ENCODE measurements at regions not wholly inside any gene's neighbourhood (a gene's known extent, or its start where the extent isn't known, plus 50 kb on each side); places are given as distances from the start of the nearest gene placed in this dataset.

GRCh38 chr1:219010720-219011119 is 163.0 kb upstream of the LYPLAL1 start:
- DNase-seq = no peak

- peak; percentile 96 for DNase-seq
Measured at GRCh38 chr1:219020386-219020785, 153.3 kb upstream of the LYPLAL1 start.

- no peak for DNase-seq
Measured at GRCh38 chr1:219020846-219021245, 152.8 kb upstream of the LYPLAL1 start.

GRCh38 chr1:219027146-219027673 is 146.5 kb upstream of the LYPLAL1 start:
- peak; percentile 65 for DNase-seq

GRCh38 chr1:219031809-219032208 is 141.9 kb upstream of the LYPLAL1 start:
- no peak for DNase-seq

GRCh38 chr1:219038398-219038797 is 135.3 kb upstream of the LYPLAL1 start:
- DNase-seq = no peak

GRCh38 chr1:219039017-219039681 is 134.5 kb upstream of the LYPLAL1 start:
- no peak for DNase-seq

- no peak for DNase-seq
Measured at GRCh38 chr1:219039682-219040154, 134.0 kb upstream of the LYPLAL1 start.

- DNase-seq = no peak
Measured at GRCh38 chr1:219040291-219040690, 133.4 kb upstream of the LYPLAL1 start.

- peak; percentile 78 for DNase-seq
Measured at GRCh38 chr1:219041141-219041540, 132.5 kb upstream of the LYPLAL1 start.

- peak; percentile 3 for DNase-seq
Measured at GRCh38 chr1:219041818-219042217, 131.9 kb upstream of the LYPLAL1 start.

GRCh38 chr1:219042769-219043168 is 130.9 kb upstream of the LYPLAL1 start:
- no peak for DNase-seq

- DNase-seq = no peak
Measured at GRCh38 chr1:219045246-219045645, 128.4 kb upstream of the LYPLAL1 start.

GRCh38 chr1:219049501-219049900 is 124.2 kb upstream of the LYPLAL1 start:
- no peak for DNase-seq

- no peak for DNase-seq
Measured at GRCh38 chr1:219050086-219050821, 123.4 kb upstream of the LYPLAL1 start.

- DNase-seq = no peak
Measured at GRCh38 chr1:219050822-219051125, 122.9 kb upstream of the LYPLAL1 start.

- DNase-seq = no peak
Measured at GRCh38 chr1:219051547-219051946, 122.1 kb upstream of the LYPLAL1 start.

GRCh38 chr1:219058891-219059820 is 114.5 kb upstream of the LYPLAL1 start:
- DNase-seq = no peak

- DNase-seq = no peak
Measured at GRCh38 chr1:219060798-219061197, 112.9 kb upstream of the LYPLAL1 start.

GRCh38 chr1:219062161-219062560 is 111.5 kb upstream of the LYPLAL1 start:
- no peak for DNase-seq

- no peak for DNase-seq
Measured at GRCh38 chr1:219066098-219066497, 107.6 kb upstream of the LYPLAL1 start.

- DNase-seq = peak; percentile 77
Measured at GRCh38 chr1:219066631-219067349, 106.9 kb upstream of the LYPLAL1 start.

GRCh38 chr1:219067350-219067712 is 106.3 kb upstream of the LYPLAL1 start:
- no peak for DNase-seq

All from fibroblast of skin of right quadriceps (primary cell).